HG03280 (cell line): ENCODE measurements at regions not wholly inside any gene's neighbourhood (a gene's known extent, or its start where the extent isn't known, plus 50 kb on each side); places are given as distances from the start of the nearest gene placed in this dataset.

Source experiments
- ATAC-seq: cut with Tn5 transposase; IDR thresholded peaks from one replicate; pipeline ENCODE4 v1.9.1; 2021; ENCODE audit warnings: mild to moderate bottlenecking, moderate library complexity; ENCODE audit not compliant: unreplicated experiment

DNA sequence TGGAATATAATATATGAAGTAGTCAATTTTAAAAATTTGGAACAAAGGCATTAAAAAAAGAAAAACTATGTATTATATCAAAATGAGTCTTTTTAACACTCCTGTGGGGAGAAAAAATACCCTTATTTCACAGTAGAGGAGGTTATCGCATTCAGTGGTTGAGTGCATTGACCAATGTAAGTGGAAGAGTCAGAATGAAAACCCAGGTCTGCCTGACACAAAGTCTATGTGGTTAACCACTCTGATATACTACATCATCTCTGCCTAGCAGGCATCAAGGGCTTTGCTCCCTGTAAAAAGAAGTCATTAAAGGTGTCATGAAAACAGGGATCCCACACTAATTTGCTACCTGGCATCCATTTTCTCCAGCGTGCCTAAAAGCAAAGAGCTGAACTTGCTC, 417.2 kb upstream of the C9orf72 start:
- ATAC-seq: peak; percentile 73

DNA sequence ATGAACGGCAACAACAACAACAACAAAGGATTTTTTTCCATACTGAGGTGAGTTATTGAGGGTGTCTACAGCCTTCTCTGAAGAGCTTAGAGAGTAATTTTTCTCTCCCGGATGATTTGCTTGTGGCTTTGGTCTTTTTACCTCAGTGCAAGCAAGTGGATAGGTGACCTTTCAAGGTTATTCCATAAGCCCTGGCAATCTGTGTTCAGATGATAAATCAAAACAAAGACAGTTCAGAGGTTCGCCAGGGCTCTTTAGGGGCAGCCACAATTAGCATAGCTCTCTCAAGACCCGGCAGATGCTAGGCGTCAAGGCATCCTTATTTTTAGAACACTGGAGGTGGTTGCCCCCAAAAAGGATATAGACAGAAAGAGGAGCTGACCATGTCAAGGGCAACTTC, 417.9 kb upstream of the C9orf72 start:
- no peak for ATAC-seq

DNA sequence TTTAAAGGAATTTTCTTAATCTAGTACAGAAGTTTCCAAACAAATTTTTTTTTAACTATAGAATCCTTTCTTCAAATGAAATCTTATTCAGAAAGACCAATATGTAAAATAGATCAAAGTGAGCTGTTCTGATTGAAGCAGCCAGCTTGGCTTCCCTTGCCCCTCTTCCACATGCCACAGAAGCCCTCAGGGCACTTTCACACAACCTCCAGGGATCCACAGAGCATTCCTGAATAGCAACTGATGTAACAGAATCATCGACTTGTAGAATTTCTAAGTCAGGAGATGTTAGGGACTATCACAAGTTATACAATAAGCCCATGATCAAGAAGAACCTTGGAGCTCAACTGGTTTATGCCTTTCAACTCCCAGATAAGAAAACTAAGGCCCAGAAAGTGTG, 427.8 kb upstream of the C9orf72 start:
- no peak for ATAC-seq

DNA sequence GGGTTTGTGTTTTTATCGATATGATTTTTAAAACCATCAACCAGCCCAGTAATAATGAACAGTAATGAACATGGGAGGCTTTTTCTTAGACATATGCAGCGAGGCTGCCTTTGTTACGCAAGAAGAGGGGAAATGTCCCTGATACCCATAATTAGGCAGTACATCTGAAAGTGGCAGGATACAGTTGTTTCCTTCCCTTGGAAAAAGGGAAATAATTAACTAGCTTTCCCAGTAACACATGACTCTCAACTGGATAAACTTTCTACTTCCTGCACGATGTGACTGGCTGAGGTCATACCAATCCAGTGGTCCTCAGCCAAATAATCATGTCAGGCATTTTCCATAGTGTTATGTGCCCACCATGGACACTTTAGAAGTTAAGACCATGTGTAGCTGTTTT, 431.6 kb upstream of the C9orf72 start:
- ATAC-seq: no peak

DNA sequence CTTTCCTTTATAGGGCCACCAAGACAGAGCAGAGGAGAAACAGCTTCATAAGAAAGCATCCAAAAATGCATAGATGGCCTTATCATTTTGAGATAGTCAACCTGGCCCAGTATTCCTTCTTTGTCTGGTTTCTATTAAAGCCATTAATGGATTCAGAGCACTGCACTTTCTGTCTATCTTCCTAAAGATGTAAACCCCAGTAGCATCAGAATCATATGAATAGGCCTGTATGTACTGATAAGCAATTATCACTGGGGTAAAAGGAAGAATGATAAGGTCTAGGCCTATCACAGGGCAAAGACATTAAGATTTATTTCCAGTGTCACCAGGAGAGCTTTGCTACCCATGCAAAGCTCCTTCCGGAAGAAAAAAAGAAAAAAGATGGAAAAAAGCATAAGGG, 432.5 kb upstream of the C9orf72 start:
- ATAC-seq: no peak

DNA sequence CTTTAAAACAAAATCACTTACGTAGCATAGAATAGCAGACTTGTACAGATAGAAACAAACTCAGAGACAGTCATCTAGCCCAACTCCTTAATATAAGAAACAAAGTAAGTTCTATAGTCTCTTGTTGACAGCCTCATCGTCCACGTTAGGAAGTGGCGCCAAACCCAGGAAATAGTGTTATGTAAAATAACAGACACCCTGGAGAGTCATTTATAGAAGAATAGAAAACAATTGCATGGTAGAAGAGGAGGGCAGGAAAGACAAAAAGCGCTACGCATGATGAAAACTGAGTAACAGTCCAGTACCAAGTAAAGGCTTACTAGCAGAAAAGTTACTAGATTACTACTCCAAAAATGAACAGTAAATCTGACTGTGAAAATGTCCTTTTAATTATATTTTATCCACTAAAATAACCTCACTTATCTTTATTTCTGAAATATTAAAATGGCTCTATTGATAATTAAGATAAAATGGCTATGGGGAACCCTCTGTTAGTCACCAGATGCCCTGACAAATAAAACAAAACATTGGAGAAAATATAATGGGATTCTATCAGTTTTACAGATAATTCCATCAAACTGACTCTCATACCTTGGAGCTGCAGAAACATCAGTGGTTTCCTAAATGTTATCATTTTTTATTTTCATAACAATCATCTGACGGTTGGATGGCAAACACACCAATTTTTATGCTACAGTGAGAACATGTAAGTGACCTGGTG, 434.0 kb upstream of the C9orf72 start:
- no peak for ATAC-seq

DNA sequence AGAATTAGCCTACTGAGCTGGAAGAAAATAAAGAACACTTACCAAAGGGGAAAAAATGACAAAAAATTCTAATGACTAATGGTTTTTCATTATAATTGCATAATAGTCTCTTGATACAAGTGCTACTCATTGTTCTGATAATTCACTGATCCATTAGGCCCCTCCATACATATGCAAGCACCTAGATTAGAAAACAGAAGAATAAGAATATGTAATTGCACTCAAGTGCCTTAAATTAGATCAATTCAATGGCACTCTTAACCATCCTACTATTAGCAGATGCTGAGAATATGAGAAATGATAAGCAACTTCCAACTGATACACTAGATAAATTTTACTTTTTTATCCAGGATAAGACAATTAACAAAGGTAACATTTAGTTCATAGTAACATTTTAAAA, 440.9 kb upstream of the C9orf72 start:
- no peak for ATAC-seq

DNA sequence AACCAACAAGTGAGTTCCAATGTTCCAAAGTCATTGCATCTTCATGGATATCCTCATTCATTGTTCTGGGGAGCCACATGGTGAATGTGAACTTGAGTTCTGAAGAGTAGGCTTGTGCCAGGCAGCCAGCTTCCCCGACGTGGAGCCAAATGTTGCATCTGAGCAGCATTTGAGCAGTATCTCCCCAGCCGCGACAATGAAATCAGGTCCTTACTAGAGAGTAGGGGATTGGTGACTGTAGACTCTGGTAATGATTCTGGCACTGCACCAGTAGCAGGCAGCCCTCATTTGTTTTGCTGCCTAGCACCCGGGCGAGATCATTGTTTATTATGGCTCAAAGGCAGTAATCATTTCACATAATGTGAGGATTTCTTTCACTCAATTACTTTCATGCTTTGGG, 451.4 kb upstream of the C9orf72 start:
- no peak for ATAC-seq

DNA sequence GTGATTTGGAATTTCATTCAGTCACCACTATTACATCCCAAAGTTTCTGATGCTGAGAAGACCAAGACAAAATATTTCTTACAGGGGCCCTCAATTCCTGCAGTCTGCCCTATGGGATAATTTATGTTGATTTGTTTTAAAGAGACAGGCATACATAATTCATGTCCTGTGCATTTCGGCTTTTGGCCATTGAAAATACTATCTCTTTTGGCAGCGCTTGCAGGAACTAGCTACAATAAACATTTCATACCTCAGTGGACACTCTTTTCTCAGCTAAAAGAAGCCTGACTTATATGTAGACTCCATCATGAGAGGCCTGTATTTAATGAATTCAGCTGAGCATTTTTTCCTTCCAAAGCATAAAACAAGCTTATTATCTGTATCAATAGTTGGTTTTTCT, 451.9 kb upstream of the C9orf72 start:
- ATAC-seq: no peak

DNA sequence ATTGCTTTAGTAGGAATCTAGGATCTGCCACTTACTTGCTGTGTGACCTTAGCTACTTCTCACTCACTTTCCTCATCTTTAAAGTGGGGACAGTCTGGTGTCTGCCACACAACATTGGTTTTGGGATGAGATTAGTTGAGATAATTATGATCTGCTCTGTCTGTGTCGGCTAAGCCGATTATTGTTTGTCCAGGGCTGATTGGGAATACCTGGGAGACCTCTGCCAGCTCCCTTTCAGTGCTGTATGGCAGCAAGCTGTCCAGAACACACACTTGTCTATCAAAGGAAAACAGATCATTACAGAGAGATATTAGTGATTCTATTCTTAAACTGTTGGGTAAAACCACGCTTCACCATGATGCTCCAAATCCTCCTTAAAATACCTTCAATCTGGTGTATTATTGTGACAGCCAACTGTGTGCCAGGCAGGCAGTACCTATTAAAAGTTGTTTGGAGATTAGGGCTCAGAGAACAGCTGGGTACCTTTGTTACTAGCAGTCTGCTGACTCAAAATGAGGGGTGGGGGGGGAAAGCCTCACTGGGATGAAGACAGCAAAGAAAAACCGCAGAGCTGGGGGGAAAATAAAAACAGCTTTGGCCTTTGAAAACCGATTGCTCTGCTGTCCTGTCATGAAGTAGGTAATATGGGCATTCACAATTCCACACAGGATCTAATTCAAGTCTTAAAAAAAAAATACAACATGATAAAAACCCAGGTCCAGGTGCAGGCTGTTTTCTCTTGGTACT, 458.4 kb upstream of the C9orf72 start:
- no peak for ATAC-seq

DNA sequence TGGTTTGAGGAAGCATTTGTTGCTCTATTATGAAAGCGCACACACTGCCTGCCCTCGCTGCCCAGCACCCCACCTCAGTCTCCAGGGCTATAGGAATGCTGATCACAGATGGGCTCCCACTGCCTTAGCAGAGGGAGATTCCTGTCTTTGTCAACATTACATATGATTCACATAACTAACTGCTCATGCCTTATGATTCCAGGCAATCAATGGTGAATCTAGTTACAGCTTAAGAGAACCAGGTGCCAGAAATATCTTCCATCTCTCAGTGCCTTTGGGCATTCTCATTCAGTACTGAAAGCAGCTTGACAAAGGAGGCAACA, 458.9 kb upstream of the C9orf72 start:
- no peak for ATAC-seq

DNA sequence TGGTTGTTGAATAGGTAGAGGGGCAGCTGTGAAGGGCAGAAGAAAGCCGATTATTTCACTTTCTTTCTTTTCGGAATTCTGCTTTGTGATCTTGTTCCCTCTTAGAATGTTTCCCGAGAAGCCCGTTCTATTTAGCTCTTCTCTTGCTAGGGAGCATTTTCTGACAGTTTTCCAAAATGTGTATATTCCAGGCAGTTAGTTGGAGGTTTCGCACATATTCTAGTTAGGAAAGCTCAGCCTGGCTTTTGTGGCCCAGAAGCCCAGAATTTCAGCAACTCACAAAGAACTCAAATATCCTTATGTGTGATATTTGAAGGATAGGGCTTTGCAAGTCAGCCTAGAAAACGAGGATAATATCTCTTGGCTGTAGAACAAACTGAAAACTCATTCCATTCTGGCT, 461.0 kb upstream of the C9orf72 start:
- no peak for ATAC-seq

DNA sequence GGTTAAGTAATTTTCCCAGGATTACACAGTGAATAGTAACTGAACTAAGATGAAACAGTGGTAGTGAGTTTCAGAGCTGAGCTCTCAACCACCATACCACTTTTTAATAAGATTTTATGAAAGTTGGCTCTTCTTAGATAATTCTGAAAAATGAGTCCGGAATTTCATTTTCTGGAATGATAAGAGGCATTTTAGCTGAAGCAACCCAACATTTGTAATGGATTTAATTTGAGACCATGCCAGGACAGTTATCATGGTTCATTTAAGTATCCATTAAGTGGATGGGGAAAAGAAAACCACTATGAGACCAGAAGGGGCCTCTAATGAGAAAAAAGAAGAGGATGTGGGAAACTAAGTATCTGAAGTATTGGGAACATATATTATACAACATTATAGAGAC, 464.7 kb upstream of the C9orf72 start:
- no peak for ATAC-seq

DNA sequence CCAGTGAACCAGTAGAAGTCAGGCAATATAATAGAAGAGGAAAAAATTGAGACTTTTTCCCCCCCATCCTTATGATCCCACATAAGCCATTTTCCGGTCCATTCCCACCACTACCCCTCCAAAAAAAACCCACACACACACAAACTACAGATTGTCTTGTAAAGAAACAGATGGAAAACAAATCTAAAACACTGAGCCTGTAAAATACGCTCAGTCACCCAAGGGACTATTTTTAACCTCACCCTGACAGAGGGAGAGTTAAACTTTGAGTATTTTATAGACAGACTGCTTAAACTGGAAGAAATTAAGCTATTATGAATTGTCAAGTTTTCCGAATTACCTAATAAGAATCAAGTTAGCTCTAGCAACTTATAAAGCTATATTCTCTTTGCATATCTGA, 471.8 kb upstream of the C9orf72 start:
- ATAC-seq: no peak

DNA sequence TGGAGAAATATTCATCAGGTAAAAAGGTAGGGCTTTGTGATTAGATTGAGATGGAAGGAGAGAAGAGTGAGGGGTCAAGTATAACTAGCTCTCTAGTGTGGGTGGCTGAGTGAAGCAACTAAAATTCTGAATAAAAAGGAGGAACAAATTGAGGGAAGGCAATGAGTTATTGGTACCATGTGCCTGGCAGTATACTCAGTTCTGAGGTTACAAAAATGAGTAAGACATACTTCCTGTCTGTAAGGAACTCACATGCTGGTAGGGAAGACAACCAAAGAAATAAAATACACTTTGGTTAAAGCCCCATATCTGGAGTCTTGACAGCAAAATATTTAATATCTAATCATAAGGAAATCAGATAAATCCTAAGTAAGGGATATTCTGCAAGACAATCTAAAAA, 476.8 kb upstream of the C9orf72 start:
- no peak for ATAC-seq

DNA sequence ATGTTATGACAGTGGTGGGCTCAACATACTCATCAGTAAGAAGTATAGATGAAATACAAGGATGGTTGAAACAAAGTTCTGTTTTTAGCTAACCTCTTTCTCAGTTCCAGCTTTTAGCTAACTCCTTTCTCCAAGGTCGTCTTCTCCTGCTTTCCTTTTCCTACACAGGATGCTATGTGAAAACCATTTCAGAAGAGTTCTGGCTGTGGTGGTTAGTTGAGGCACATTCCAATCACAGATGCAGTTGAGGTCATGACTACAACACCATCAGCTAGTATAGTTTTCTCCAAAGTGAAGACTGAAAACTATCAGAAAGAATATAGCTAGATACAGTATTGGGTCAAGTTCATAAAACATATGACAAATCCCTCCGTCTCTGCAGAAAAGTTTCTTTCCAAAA, 477.7 kb upstream of the C9orf72 start:
- no peak for ATAC-seq

DNA sequence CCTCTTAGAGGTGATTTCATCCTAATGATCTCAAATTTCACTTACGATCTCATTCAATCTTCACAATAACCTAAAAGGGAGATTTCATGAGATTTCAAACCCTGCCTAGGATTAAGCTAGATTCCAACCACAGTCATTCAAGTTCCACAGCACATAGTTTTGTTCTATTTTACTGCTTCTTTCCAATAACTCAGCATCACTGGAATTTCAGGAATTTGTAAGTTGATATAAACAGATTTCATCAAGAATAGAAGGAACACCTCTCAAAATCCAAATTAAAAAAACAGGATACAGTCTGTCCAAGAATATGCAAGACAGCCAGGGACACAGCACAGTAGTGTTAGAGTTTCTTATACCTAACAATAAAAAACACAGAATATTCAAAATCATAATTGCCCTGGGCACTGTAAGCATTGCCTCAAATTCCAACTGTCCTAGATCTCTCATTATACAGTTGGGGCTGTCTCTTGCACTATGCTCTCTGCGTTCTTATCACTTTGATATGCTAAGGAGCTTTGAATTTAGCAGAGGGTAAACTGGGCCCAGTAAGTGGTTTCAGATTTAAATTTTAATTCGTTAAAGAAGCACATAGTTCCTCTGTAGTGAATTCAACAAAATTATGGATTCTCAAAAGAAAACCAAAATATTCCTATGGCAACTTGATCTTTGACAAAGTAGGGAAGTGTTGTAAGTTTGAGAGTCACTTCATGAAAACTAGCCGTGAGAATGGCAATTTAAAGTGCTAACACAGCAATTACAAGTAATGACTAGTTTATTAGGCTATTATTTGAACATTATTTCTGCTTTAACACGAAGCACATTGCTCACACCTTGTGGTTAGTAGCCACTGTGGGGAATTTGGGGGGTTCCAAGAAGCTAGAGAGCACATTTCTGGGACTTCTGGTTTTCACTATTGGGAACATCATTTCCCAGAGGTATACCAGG, 478.6 kb upstream of the C9orf72 start:
- no peak for ATAC-seq

DNA sequence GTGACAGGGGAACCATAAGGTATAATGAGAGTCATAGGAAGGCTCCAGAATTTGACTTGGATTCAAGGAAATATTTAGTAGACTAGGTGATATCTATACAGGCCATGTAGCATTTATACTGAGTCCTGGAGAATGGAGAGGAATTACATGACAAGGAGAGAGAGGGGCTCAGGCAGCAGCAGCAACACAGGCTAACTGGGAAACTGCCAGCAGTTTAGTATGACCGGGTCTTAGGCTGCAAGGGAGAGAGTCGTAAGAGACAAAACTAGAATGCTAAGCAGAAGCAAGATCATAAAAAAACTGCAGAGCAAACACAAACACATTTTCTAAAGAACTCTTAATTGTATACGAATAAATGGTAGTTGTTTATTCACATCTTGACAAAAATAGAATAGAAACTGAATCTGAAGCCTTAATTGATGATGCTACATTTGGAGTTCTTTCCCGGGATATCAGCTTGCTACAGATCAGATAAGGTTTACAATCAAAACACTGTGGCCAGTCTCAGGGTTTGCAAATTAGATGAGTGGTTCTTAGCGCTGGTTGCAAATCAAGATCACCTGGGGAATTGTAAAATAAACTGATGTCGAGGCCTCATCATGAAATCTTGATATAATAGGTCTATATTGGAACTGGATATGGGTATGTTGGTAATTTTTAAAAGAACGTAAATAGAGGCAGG, 480.0 kb upstream of the C9orf72 start:
- ATAC-seq: no peak

DNA sequence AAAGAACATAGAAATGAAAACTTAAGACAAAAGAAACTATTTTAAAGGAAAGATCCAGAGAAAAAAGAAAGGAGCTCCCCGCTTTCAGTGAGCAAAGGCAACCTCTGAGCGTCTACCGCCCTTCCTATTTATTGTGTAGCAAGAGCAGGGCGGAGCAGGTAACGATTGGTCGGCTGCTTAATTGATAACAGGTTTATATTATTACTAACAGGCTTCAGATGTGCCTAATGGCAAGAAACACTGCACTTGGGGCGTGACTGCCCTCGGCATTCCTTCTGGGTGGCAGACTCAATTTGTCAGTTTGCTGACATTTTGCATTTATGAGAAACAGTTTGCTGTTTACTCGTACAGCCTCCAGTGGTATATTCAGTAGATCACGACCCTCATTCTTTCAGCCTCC, 482.7 kb upstream of the C9orf72 start:
- ATAC-seq: no peak

DNA sequence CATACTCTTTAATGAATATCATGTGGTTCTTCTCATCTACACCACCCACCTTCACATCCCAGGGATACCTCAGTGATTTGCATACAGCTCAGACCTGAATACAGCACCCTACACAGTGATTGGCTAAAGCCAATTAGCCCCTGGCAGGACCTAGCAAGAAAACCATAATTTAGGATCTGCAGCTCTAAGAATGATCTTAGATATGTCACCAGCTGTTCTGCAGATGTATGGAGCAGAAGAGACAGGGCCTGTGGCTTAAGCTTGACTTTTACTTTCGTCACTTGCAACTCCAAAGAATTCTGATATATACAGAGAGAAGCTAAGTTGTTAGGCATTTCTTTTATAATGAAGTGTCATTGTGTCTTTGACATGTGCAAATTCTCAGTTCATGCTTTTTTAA, 483.2 kb upstream of the C9orf72 start:
- ATAC-seq: no peak

DNA sequence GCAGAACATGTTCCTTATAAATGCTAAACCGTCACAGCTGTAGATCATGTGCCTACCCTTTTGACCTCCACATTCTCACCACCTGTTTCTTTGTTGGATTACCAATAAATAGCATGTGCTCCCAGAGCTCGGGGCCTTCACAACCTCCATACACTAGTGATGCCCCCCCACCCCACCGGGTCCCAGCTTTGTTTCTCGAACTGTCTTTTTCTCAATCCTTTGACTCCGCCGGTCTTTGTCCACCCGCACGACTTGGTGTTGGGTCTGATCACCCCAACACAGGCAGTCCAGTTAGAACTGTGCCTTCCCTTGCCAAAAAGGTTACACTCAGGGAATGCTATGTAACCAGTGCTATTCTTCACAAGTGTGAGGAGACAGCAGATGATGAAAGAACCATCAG, 485.9 kb upstream of the C9orf72 start:
- ATAC-seq: no peak
